Activated CD4-positive, alpha-beta T cell treated with anti-CD3 and anti-CD28 coated beads, Interleukin-10, Interleukin-2, amounts not matched to agents 100 ng/mL and 50 ng/mL, durations not matched to agents 16 hours and 8 hours (primary cell): ENCODE measurements at regions not wholly inside any gene's neighbourhood (a gene's known extent, or its start where the extent isn't known, plus 50 kb on each side); places are given as distances from the start of the nearest gene placed in this dataset.
"Not testable (repeated sequence)": the region's sequence is repeated elsewhere in the genome, so short reads cannot be mapped to it uniquely, and the experiment has no call there.

Source experiments
- DNase-seq: peaks from one replicate; pipeline ENCODE4 v3.0.0-alpha.2; 2020

DNA sequence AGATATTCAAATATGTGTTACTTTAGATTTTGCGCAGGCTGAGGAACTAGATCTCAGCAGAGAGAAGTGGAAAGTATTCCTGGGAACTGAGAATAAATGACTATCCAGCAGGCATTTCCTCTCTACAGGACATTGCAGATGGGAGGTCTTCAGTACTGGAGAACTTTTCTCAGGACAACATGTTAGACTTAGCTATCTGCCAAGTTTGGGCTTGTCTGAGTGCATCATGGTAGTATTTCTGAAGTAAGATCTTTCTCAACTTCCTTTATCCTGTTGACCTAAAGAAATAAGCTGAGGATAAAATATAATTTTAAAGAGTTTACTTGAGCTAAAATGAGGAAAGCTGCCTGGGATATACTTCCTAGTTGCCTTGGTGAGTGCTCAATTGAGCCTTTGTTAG, 167.9 kb upstream of the BCHE start:
- DNase-seq, result no peak

DNA sequence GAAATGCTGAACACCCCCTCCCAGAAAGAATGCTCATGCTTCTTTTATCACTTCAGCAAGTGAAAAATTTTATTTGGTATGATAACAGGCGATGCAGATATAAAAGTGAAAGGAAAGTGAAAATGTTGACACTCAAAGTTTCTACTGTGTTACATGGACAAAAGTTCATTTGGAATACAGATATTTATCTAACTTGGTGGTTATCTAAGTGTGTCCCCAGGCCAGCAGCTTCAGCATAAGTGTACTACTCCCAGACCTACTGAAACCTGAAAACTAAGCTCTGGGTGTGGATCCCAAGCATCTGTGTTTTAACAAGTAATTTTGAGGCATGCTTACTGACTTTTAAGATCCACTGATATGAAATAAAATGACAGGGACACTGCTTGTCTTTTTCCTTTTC, 157.1 kb upstream of the BCHE start:
- no peak for DNase-seq

DNA sequence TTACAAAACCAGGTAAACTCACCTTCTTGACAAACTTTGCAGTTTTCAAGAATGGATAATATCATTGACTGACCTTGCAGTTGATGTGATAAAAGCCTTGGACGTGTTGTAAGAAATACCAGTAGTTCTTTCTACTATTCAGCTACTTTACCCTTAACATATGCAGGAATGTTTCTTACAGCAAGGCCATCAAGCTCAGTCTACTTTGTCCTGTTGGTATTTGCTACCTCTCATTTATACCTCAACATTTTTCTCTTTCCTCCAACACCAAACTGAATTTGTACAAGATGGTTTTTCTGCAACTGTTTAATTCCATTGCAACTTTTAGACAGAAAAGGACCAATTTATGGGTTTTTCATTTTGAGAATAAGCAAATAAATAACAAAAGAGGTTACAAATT, 147.4 kb upstream of the BCHE start:
- no peak for DNase-seq

DNA sequence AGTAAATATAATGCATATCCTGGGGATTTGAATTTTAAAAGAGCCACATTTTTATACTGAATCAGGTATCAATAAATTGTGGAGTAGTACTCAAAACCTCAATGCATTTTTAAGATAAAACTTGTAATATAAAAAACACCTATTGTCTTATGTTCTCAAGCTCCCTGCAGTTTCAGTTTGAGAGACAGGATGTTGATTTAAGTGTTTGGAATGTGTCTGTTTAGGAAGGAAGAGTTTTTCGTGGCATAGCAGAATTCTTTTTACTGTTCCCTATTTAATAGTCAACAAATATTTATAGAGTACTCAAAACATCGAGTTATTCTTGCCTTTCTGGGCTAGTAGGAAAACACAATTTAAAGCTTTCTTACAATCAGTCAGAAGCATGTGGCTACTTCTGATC, 146.1 kb upstream of the BCHE start:
- no peak for DNase-seq

DNA sequence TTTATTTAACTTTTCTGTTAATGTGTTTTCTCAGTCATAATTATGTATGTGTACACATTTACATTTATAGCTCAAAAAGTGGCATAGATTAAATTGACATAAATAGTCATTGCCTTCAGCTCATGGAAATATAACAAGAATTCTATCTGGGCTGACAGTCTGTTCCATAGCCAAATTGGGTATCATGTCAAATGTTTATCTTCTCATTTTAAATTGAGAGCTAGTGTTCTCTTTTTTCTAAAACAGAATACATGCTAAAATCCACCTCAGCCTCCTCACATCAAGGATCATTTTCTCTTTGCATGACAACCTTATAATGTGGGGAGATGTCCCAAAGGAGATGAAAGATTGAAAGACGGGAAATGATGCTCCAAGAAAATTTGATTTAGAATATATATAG, 144.1 kb upstream of the BCHE start:
- DNase-seq, result no peak

DNA sequence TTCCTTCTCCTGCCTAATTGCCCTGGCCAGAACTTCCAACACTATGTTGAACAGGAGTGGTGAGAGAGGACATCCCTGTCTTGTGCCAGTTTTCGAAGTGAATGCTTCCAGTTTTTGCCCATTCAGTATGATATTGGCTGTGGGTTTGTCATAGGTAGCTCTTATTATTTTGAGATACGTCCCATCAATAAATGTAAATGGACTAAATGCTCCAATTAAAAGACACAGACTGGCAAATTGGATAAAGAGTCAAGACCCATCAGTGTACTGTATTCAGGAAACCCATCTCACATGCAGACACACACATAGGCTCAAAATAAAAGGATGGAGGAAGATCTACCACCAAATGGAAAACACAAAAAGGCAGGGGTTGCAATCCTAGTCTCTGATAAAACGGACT, 123.6 kb upstream of the BCHE start:
- not testable (repeated sequence) for DNase-seq

DNA sequence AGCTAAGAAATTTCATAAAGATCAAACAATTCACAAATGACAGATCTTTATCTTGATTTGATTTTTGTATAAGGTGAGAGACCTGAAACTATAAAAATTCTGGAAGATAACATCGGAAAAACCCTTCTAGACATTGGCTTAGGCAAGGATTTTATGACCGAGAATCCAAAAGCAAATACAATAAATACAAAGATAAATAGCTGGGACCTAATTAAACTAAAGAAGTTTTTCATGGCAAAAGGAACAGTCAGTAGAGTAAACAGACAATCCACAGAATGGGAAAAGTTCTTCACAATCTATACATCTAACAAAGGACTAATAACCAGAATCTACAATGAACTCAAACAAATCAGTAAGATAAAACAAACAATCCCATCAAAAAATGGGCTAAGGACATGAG, 116.9 kb upstream of the BCHE start:
- no peak for DNase-seq

DNA sequence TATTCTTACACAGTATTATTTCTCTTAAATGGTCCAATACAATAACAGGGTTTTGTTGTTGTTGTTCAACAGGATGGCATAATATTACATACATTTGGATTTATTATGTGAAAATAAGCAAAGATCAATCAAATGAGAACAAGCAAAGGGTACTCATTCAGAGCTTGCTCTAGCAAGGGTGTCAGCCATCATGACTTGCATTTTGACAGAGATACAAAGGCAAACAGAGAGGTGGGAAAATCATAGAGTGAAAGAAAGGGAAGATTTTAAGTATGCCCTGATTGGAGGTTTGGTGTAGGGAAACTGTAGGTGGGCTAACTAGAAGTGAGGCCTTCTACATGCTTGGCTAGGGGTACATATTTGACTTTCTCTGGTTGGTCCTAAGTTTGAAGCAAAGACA, 109.1 kb upstream of the BCHE start:
- no peak for DNase-seq

DNA sequence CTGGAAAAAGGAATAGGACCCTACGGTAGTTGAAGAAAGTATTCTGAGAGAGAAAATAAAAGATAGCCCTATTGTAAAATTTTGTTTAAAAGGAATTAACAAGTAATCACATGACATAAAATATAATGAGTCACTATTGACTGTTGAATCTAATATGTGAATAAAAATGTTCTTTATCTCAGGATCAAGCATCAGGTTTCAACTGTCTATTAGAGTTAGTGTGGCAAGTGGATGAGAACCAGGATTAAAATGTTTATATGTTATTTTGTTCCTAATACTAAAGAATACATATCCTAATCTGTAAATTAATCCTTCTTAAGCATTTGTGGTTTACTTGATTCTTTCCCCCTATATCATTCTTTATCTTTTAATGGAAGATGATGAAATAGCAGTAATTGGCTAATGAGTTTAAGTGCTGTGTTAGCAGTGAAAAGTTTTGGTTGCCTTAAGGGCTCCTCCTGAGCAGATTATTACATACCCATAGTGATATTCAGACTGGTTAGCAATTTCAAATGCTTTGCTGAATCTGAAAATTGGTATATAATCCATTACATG, 101.8 kb upstream of the BCHE start:
- no peak for DNase-seq

DNA sequence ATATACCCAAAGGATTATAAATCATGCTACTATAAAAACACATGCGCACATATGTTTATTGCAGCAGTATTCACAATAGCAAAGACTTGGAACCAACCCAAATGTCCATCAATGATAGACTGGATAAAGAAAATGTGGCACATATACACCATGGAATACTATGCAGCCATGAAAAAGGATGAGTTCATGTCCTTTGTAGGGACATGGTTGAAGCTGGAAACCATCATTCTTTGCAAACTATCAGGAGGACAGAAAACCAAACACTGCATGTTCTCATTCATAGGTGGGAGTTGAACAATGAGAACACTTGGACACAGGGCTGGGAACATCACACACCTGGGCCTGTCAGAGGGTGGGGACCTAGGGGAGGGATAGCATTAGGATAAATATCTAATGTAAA, 98.9 kb upstream of the BCHE start:
- DNase-seq, result not testable (repeated sequence)

DNA sequence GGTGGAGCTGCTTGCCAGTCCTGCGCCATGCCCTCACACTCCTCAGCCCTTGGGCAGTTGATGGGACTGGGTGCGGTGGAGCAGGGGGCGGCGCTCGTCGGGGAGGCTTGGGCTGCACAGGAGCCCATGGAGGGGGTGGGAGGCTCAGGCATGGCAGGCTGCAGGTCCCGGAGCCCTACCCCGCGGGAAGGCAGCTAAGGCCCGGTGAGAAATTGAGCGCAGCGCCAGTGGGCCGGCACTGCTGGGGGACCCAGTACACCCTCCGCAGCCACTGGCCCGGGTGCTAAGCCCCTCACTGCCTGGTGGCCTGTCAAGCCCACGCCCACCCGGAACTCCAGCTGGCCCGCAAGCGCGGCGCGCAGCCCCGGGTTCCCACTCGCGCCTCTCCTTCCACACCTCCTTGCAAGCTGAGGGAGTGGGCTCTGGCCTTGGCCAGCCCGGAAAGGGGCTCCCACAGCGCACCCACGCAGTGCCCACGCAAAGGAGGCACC, 87.1 kb upstream of the BCHE start:
- DNase-seq, result not testable (repeated sequence)

DNA sequence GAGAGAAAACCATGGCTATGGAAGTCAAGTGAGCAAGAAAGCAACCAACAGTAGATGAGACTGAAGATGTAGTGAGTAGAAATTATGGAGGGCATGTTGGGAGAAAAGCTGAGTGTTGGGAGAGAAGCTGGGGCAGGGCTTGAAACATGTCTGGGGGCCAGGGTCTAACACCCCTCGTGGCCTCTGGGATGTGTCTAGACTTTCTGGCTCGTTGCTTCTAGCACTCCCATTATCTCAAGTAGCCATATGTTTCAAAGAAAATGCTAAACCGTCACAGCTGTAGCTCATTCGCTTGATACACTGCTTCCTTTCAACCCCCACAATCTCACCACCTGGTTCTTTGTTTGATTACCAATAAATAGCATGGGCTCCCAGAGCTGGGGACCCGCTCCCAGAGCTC, 83.8 kb upstream of the BCHE start:
- no peak for DNase-seq

DNA sequence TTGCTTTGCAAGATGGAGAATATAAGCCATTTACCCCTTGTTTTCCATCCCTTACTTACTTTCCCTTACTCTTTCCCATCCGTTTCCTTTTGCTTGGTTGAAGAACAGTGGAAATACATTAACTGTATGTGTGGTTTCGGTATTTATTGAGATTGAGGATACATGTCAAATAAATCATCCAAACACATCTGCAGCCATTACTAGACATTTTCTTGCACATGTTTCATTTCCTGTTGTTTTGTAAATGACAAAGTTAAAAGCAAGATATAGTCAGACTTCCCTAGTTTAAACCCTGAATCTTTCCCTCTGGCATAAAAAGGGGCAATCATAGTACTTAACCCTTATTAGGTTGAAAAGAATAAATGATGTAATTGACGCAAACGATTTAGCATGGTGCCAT, 82.1 kb upstream of the BCHE start:
- no peak for DNase-seq

DNA sequence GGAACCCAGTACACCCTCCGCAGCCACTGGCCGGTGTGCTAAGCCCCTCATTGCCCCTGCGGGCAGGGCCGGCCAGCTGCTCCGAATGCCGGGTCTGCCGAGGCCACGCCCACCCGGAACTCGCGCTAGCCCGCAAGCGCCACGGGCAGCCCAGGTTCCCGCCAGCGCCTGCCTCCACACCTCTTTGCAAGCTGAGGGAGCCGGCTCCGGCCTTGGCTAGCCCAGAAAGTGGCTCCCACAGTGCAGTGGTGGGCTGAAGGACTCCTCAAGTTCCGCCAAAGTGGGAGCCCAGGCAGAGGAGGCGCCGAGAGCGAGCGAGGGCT, 81.4 kb upstream of the BCHE start:
- no peak for DNase-seq

DNA sequence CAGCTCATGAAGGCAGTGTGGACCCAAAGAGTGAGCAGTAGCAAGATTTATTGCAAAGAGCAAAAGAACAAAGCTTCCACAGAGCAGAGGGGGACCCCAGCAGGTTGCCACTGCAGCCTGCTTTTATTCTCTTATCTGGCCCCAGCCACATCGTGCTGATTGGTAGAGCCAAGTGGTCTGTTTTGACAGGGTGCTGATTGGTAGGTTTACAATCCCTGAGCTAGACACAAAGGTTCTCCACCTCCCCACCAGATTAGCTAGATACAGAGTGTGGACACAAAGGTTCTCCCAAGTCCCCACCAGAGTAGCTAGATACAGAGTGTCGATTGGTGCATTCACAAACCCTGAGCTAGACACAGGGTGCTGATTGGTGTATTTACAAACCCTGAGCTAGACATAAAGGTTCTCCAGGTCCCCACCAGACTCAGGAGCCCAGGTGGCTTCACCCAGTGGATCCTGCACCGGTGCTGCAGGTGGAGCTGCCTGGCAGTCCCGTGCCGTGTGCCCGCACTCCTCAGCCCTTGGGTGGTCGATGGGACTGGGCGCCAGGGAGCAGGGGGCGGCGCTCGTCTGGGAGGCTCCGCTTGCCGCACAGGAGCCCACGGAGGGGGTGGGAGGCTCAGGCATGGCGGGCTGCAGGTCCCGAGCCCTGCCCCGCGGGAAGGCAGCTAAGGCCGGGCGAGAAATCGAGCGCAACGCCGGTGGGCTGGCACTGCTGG, 80.9 kb upstream of the BCHE start:
- not testable (repeated sequence) for DNase-seq

DNA sequence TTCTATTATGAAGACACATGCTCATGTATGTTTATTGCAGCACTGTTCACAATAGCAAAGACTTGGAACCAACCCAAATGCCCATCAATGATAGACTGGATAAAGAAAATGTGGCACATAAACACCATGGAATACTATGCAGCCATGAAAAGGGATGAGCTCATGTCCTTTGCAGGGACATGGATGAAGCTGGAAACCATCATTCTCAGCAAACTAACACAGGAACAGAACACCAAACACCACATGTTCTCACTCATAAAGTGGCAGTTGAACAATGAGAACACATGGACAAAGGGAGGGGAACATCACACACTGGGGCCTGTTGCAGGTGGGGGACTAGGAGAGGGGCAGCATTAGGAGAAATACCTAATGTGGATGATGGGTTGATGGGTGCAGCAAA, 77.9 kb upstream of the BCHE start:
- DNase-seq, result not testable (repeated sequence)

DNA sequence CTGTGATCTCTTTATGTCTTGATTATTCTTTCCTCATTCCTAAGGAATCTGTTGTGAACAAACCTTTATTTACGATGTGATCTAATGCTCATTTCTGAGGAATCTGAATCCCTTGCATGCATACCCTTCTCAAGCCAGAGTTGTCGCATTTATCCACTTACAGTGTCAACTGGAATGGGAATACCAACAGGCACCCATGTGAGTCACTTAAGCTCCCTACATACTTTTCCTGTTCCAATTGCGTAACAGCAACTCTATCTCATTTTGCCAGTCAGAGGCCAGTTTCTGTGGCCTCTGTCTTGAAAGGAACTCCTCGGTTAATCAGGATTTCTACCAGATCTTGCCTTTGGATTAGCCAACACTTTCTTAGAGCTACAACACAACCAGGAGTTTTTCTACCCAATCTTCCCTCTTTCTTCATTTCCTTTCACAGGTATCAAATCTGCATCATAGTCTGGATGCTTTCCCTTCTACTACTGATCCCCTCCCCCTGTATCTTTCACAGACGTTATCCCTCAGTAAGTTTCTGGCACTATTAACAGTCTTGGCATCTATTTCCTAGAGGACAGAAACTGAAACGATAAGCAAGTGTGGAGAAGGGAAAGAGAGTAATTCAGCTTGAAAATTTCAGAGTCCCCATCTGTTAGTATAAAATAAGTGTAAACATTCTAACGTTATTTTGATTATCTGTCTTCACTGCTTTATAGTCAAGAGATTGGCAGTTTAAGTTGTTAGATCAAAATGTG, 66.8 kb upstream of the BCHE start:
- DNase-seq, result no peak

DNA sequence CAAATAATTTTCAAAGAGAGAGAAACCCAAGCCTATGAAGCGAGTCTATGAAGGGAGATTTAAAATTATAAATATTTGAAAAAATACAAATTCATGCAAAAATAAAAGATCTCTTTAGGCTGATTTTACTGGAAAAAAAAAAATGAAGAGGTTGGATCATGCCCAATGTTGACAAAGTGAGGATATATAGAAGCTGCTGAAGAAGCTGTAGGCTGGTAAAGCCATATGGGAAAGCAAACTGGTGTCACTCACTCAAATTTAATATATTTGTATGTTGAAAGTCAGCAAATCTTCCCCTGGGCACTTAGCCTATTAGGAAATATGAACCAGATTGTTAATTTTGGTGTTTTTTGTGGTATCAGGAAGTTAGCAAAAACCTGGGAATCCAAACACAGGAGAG, 61.8 kb upstream of the BCHE start:
- DNase-seq, result no peak

DNA sequence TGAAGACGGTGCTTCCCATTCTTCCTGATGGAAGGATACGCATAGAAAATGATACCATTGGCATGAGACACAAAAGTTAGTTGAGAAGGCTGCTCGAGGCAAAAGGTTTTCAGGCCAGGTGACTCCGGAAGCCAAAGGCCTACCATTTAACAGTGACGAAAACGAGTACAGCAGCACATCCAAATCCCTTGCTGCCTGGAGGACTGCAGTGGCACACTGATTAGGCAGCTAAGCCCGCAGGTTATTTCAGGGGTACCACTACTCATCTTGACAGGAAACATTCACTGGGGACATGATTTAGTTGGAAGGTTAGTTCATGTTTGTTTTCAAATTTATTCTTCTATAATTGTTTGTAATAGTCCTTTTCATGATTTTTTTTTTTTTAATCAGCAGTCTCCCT, 59.9 kb upstream of the BCHE start:
- no peak for DNase-seq

DNA sequence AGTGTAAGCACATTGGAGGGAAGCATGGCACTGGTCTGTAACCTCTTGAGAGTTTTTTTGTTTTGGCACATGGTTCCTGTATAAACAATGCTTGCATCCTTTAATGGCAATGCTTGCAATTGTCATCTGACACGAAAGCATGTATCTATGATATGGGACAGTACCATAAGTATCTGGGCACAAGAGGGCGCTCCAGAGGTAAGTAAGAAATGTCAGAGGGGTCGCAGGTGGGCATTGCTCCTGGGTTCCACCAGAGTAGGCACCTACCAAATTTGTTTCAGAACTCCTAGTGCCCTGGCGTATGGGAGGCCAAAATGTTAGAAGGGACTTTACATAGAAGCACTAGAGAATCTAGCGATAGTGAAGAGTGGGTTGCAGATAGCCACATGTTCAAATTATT, 58.7 kb upstream of the BCHE start:
- peak; percentile 1 for DNase-seq

DNA sequence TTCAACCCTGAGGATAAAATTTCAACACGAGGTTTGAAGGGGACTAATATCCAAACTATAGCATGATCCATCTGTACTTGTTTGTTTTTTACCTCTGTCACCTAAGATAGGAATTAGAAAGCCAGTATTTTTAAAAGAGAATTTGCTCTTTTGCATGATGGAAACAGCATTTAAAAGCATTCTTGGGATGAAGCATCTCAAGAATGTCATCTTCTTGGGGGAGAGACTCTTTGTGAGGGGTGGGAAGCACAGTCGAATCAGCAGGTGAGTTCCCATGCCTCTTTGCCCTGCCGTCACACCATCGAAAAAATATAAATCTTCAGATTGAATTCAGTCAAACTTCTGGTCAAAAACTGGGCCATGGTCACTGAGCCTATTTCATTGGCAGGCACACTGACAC, 55.3 kb upstream of the BCHE start:
- no peak for DNase-seq
